GM19372 (cell line): ENCODE measurements at regions not wholly inside any gene's neighbourhood (a gene's known extent, or its start where the extent isn't known, plus 50 kb on each side); places are given as distances from the start of the nearest gene placed in this dataset.

Experiments
- ATAC-seq: cut with Tn5 transposase; IDR thresholded peaks from one replicate; pipeline ENCODE4 v1.9.1; 2021; ENCODE audit warnings: mild to moderate bottlenecking, low read depth, moderate library complexity; ENCODE audit not compliant: unreplicated experiment

DNA sequence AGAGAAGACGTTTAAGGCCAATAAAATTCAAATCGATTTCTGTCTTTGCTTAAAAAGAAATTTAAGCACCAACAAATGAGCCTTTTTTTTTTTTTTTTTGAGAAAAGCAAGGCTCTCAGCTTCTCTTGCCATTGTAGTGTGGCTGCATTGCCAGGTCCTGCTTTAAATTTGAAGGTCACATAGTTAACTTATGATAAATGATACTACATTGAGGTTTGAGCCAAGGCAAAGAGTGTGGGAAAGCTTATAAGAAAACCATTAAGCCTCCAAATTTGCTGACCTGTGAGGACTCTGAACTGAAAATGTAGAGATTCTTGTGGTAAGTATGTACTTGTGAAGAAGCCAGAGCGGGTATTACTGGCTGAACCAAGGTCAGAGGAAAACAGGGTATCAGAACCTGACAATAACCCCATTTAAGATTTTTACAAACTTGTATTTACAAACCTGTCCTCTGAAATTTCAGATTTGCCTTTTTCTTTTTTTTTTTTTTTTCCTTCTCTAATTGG is 519.7 kb upstream of the RGMA start:
- ATAC-seq = no peak

DNA sequence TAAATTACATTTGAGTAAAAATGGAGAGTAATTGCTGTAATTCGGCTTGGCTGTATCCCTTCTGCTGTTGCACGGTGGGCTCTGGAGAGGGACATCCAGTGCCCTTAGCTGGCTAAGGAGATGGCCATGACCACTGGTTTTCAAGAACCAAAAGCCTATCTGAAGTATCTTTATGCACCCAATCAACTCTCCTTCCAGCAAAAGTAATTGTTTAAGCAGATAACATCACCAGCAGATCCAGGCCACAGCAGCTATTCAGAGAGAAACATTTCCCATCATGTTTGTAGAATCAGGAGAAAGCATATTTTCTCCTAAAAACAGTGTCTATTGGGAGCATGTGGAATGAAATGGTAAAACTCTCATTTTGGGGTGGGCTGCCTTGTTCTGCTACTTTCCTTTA is 514.5 kb upstream of the RGMA start:
- ATAC-seq = no peak

DNA sequence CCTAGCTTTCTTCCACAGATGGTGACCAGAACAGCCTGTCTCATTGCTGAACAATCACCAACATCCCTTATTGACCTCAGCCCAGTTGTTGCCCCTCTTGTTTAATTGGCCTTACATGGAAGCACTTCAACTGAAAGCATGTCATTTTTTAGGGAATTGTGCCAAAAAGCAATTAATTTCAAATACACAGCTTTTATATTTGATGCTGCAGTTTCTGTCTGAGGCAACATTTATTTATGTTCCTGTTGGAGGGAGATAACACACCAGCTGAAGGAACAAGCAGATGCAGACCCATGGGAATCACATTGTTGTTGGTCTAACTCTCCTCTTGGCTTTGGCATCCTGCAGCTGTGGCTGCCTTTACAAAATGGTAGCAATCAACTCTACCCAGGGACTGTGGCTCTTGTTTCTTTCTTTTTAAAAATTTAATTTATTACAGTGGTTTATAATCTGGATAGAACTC is 498.1 kb upstream of the RGMA start:
- ATAC-seq = no peak

DNA sequence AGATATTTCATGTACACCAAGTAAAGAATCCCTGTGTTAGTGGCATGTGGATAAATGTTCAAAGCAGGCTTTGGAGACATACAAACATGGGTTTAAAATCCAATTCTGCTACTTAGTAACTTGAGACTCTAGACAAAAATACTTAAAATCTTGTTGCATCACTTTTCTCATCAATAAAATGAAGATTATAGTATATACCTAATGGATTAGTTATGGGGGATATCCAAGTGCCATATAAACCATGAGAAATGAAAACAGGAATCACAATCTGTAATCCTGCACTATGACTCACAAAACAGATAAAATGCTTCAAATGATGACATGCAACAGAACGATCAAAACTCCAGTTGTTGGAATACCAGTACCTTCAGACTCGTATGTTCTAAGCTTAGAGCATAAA is 496.0 kb upstream of the RGMA start:
- ATAC-seq = no peak

DNA sequence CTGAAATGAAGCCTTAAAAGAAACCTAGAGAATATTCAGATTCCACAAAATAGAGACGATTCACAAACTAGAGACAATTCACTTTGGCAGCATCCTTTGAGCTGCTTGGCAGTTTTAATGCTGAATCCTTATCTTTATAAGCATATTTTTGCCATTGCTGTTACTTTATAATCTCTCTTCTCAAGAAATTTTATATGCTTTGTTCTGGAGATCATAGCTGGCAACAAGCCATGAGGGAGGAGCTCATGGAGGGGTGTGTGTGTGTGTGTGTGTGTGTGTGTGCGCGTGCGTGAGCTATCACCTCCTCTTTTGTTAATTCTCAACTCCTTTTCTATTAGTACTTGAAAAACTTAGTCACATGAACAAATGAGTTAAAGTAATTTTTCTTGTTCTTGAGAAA is 495.0 kb upstream of the RGMA start:
- ATAC-seq = no peak

DNA sequence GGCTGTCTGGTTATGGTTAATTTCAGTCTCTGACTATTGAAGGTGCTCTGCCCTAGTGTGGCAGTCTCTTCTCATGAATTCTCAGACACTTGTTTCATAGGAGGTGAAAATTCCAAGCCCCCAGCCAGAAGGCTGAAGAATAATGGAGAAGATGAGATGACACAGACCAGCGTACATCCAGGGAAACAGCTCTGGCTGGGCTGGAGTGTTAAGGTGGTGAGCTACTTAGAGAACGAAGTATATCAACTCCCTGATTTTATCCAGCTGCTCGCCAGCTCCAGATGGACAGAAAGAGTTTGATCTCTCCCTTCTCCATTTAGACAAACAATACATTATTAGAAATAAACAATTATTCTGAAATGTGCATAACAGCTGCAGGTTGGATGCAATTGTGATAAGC is 494.5 kb upstream of the RGMA start:
- ATAC-seq = no peak

DNA sequence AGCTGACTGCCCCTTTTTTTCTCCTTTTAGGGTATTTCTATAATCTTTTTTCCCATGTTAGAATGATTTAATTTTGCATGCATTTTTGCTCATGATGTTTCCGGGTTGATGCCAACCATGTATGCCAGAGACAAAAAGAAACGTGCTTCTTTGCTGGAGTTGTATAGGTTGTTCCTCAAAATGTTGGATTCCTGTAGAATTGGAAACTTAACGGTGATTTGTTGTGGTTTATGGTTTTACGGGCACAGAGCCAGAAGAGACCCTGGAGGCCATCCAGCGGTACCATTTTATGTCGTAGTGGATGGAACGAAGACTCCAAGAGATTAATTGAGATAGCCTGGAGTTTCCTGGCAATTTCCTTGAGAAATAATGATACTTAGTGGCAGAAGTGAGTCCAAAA is 481.5 kb upstream of the RGMA start:
- no peak for ATAC-seq

DNA sequence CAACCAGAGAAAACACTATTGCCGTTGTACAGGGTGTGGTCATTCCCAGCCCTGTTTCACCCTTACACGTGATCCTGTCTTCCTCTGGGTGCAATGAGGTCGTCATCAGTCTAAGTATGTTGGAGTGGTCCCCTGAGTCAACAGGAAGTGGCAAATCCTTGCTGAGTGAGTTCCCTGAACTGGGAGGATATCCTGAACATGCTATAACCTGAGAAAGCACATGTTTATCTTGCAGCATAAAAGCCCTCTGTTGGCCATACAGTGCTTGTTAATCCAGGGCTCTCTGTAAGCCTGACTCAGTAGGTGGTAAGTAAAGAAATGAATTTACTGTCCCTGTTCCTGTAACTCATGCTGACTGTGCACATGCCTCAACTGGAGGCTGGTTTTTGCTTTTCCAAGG is 477.8 kb upstream of the RGMA start:
- ATAC-seq = no peak

DNA sequence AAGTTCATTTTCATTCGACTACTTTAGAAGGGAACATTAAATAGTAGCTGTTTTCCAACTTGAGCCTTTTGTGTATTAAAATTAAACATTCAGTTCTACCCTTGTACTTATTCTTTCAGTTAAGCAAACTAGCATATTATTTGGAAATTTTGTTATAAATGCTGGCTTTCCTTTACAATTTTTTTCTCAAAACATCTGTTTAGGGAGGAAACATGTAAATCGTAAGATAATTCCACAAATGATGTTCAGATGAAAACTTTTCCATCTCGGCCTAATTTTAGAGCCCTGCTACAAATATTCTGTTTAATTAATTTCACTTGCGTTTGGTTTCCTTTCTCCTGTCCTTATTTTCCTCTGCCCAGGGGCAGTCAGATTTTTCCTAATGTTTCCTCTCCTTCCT is 476.2 kb upstream of the RGMA start:
- ATAC-seq = no peak

DNA sequence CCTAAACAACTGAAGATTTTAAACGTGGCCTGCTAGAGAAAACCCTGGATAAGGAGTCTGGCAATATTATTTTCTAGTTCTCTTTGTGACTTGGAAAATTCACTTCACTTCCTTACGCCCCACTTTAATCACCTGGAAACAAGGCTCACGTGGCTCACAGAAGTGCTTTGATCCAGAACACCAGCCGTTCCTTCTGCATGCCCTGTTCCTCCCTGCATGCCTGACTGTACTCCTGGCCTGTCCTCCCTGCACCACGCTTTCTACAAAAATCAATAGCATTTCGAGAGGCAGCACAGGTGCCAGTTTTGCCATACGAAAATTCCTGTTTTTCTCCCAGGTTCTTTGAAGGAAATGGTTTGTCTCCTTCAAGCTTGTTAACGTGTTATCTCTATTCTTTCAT is 474.2 kb upstream of the RGMA start:
- ATAC-seq = no peak

DNA sequence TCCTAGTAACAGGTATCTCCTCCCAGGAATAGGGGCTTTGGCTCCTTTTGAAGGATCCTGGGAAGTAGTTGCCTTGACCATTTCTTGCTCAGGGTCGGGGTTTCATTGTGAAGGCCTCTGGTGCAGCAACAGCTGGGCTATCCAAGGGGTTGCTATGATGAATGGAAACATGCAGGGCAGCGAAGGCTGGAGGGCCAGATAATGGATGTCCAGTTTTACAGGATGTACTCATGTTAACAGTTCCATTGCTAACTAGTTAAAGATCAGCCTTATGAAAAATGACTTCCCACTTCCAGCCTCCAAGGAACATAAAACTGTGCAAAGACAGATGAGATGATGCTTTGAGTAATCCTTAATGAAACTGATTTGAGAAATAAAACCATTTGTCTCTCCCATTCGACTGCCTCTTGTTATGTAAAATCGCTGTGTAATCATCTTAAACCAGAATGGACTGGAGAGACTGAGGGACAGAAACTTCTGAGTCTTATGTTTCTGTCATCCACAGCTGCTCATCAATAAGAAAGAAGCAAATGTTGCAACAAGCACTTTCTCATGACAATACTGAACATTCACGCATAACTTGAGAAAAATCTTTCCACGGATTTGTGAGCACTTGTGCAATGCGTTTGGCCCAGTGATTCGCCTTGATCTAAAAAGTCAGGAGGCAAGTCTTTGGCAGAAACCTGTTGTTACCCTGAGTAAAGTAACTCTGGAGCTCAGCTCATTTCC is 473.5 kb upstream of the RGMA start:
- no peak for ATAC-seq

DNA sequence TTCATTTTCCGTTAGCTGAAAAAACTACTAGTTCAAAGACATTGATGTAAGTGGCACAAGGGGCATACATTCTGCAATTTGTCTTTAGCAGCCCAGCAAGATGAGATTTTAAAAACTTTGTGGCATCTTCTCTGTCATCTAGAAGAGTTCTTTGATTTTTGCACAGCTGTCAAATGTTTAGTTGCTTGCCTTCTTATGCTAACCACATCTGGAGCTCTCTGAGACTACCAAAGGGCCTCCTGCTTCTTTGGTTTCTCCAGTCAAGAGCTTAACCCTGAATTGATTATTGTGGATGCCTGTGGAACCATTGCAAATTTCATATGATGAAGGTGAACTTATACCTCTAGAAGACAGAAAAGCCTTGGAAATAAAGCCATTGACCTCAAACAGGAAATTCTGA is 468.7 kb upstream of the RGMA start:
- ATAC-seq = no peak

DNA sequence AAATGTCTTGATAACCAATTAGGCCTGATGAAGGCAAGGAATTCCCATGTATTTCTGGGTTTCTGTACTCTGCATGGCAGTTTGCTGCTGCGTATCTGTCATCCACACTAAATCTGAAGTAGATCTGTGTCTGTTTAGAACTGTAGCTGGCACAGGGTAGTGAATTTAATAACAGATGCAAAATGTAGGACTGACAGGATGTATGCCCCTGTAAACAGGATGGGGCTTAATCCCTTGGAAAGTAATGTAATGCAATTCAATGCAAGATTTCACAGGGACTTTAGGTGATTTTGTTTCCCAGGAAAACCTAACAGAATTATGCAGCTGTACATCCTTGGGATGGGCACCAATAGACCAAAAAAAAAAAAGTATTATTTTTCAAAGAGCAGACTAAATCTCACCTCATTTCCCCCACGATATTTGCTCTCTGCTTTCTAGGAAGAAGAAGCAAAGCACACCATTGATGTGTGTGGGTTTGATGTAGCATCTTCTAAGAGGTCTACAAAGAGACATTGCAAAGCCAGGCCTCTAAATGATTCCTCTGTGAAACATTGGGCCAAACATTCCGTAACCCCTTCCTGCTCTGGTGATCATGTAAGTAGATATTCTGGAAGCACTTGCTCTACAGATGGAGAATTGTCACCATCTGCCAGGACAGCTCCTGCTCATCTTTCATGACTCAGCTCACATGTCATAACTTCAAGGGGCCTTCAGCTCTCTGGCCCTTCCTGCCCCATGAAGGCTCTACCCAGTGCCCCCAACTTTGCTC is 464.3 kb upstream of the RGMA start:
- ATAC-seq = no peak

DNA sequence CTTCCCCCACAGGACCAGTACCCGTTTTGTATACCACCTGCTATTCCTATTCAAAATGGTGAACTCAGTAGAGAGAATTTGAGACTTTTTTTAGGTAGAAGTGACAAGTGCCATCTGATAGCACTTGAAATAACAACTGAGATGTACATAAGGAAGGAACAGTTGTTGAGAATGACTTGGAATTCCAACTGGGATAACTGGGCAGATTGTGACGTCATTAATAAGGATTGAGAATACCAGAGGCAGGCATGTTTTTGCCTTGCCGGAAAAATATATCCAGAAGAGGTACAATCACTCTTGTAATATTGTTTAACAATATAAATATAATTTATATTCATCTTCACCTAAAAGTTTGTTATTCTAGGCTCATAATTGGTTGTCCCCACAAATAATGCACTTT is 454.1 kb upstream of the RGMA start:
- ATAC-seq = no peak

DNA sequence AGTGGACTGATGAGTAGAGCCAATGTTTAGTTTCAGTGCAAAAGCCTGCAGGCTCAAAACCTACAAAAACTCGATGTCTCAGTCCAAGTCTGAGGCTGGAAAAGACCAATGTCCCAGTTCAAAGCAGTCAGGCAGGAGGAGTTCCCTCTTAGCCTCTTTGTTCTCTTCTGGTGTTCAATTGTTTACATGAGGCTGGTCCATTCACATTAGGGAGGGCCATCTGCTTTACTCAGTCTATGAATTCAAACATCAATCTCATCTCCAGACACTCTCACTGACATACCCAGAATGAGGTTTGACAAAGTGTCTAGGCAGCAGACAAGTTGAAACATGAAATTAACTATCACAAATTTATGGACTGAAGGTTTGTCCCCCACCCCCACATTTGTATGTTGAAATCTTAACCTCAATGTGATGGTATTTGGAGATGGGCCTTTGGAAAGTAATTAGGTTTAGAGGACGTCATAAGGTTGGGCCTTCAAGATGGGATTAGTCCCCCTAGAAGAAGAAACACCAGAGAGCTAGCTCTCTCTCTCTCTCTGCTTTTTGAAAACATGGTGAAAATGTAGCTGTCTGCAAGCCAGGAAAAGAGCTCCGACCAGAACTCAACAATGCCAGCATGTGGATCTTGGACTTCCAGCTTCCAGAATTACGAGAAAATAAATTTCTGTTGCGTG is 438.5 kb upstream of the RGMA start:
- ATAC-seq = no peak

DNA sequence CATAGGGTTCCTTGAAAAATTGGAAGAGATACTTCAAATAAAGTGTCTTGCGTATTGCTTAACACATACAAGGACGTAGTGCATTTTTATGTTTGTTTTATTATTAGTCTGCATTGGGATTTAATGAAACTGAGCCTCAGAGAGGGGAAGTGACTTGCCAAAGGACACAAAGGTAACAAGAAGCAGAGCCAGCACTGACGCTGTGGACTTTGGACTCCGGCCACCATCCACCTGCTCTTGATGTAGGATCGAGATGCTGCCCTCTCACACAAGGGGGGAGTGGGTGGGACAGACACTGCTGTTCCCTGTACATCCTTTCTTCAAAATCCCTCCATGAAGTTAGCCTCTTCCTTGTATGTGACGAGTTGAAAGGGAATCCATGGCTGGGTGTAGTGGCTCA is 435.4 kb upstream of the RGMA start:
- ATAC-seq = no peak

DNA sequence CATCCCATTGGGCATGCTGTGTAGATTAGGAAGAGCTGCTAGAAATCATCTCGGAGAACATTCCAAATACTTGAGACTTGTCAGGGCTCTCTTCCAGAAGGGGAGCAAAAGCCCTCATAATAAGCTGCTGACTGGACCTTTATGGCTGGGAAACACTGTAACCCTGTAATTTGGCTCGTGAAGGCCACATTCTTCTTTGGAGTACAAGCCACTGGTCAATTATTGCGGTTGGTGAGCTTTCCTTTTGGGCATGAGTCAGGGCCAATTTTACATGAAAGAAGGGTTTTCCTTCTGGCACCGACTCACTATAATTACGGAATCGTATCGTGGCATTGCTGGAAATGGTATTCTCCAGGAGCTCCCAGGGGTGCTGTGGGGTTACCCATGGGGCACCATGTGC is 434.5 kb upstream of the RGMA start:
- no peak for ATAC-seq

DNA sequence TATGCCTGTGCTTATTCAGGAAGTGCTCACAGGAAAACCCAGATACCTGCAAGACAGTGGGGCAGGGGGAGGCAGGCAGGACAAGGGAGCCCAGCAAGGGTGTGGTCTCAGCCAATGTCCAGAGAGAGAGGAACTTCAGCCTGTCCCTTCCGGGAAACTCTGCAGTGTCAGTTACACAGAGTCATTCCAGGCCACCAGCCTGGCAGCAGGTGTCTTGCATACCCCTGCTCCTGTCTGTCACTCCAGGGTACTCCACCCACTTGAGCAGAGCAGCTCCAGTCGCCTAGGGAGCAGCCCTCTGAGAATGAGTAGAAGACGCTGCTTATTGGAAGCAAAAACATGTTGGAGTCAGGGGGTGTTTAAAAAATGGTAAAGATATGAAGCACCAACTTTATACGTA is 431.2 kb upstream of the RGMA start:
- no peak for ATAC-seq

DNA sequence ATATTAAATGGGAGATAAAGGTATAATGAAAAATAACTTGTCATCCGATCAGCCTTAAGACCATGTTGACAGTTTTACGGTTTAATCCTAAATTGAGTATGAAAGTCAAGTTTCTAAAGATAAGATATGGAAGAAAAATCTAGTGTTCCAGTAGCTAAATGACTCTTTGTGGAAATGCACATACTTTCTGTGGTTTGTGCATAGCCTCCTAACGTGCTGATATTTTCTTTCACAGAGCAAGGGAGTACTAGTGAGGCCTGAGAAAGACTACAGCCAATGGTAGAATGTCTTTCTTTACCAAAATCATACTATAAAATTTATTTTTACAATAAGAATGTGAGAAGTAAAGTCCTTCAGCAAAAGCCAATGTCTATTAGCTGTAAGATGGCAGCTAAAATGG is 430.6 kb upstream of the RGMA start:
- ATAC-seq = no peak

DNA sequence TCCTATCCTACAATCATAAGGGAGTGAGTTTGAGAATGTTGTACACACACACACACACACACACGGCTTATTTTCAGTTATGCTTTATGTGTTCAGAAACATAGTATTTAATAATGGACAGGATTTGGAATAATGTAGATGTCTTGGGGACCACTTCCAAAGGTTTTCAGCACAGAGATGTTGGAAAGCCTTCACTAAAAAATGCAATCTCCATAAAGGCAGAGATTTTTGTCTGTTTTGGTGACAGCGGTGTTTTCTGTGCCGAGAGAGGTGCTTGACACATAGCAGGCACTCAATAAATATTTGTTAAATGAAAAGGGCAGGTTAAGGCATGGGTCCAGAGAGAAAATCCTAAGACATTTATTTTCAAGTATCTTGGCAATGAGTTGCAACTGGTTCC is 428.2 kb upstream of the RGMA start:
- no peak for ATAC-seq

DNA sequence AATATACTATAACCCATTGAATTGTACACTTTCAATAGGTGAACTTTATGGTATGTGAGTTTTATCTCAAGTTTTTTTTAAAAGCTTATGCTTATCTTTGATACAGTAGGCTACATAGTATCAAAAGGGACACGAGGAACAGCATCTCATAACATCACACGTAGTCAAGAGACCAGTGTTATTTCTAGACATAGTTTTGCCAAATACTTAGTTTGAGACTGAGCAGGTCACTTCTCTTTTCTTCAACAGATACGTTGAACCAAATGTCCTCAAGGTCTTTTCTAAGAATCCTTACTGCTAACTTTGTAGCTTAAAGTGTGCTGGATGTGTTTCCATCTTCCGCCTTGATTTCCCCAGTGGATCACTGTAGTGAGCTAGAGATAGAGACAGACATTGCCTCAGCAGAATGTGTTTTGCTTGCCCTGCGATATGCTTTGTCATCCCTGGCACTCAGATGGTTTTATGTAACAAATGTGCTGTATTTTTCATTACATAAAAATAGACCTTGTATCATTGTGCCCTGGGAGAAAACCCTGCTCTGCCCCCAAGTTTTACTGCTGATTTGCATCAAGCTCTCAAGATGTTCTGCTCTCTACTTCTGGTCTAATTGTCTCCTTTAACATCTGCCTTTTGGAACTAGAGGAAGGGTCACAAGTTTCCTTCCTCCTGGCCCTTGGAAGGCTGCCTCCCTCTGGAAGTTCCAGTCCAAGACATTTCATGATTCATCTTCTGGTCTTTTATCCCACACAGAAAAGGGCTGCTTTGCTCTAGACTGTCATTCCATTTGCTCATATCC is 426.4 kb upstream of the RGMA start:
- no peak for ATAC-seq
